GM18909 (cell line): ENCODE measurements at regions not wholly inside any gene's neighbourhood (a gene's known extent, or its start where the extent isn't known, plus 50 kb on each side); places are given as distances from the start of the nearest gene placed in this dataset.

Experiments
- ATAC-seq: cut with Tn5 transposase; IDR thresholded peaks from one replicate; pipeline ENCODE4 v1.9.1; 2021; ENCODE audit warnings: mild to moderate bottlenecking; ENCODE audit not compliant: unreplicated experiment, poor library complexity

- ATAC-seq = no peak
Observed at GRCh38 chr6:167049275-167049674, 50.1 kb downstream of the CEP43 start.

- ATAC-seq = no peak
Observed at GRCh38 chr6:167050903-167051302, 51.7 kb downstream of the CEP43 start.

- ATAC-seq = no peak
Observed at GRCh38 chr6:167053895-167054530, 54.8 kb downstream of the CEP43 start.

DNA sequence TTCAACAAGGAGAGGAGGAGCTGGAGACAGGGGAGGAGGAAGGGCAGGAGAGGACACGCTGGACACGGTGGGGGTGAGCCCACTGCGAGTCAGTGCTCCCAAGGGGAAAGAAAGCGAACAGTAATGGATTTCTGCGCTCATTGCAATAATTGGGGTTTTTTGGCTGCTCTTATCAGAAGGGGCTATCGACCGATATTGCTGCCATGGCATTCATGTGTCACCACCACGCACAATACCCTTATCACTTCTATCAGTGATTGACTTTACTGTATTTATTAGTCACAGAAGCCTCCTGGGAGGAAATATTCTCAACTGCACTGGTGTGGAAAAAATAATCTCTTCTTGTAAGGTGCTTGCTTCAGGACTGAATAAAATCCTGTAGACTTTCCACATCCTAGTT lies 55.8 kb downstream of the CEP43 start:
- ATAC-seq = no peak

DNA sequence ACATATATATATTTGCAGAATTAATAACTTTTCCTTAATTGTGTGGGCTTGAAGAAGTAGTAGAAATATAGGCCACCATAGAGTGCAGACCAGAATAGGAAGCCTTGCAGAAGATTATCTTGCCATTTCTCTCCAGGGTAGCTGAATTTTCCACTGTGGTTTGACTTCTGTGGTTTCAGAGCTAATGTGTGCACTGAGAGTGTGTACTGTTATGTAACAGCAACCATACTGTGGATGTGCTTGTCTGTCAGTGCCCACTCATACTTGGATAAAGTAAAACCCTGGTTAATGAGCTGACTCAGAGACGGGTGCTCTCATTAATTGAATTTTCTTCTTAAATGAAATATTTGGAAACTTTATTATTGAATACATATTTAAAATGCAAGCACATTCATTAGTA lies 57.2 kb downstream of the CEP43 start:
- peak; percentile 99 for ATAC-seq

DNA sequence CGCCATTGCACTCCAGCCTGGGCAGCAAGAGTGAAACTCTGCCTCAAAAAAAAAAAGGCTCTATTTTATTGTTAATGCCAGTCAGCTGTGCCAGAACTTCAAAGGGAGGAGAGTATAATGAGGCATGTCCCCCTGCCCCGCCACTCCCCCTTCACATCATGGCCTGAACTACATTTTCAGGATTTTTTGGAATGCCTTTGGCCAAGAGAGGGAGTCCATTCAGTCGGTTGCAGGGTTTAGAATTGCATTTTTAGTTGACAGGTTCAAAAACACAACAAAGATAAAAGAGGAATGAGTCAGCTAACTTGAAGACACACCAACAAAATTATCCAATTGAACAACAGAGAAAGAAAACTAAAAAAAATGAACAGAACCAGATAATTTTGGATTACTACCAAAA lies 59.1 kb downstream of the CEP43 start:
- ATAC-seq = no peak
